OCI-LY1 (cell line): ENCODE measurements at regions not wholly inside any gene's neighbourhood (a gene's known extent, or its start where the extent isn't known, plus 50 kb on each side); places are given as distances from the start of the nearest gene placed in this dataset.

Experiments used
- CTCF ChIP-seq: fragments of 200-600 bp; sonication (generic), shearing (Covaris generic); IDR thresholded peaks from 2 replicates; pipeline ENCODE4 v1.5.1; 2017; ENCODE audit warnings: mild to moderate bottlenecking, antibody characterized with exemption, low read length, moderate library complexity, mixed read lengths
- EZH2 ChIP-seq: fragments of 200-600 bp; sonication (generic), shearing (Covaris generic); IDR thresholded peaks from 2 replicates; pipeline ENCODE4 v1.8.0; 2017; ENCODE audit warnings: borderline replicate concordance, mixed run types, mild to moderate bottlenecking, antibody characterized with exemption, low read length, moderate library complexity, mixed read lengths

- no peak for TF ChIP-seq CTCF
- TF ChIP-seq EZH2: no peak
These were observed 620.1 kb downstream of the OLFM4 start for GRCh38 chr13:53648673-53649072.
